CD4-positive, alpha-beta T cell treated with Interleukin-10 for 1 hour (primary cell): ENCODE measurements at regions not wholly inside any gene's neighbourhood (a gene's known extent, or its start where the extent isn't known, plus 50 kb on each side); places are given as distances from the start of the nearest gene placed in this dataset.
A peak's percentile ranks its signal among the peaks of the same experiment; 100 is the strongest.

Experiments
- DNase-seq: peaks from one replicate; pipeline ENCODE4 v3.0.0-alpha.2; 2020

DNA sequence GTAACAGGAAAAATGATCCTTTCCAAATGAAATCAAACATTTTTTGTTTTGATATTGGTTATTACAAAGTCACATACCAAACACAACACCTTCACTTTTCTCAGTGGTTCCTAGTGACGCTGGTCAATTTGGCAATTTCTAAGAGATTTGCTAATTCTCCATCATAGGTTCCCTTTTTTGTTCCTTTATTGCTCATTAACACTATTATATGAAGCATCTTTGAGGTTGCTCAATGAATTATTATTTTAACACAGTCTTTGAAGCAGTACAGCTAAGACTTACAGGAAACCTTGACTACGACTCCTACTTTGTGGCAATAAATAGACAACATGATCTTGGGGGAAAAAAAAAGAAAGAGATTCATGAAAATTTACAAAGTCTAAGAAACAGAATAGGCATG lies 152.2 kb upstream of the VRK2 start:
- DNase-seq: no peak

DNA sequence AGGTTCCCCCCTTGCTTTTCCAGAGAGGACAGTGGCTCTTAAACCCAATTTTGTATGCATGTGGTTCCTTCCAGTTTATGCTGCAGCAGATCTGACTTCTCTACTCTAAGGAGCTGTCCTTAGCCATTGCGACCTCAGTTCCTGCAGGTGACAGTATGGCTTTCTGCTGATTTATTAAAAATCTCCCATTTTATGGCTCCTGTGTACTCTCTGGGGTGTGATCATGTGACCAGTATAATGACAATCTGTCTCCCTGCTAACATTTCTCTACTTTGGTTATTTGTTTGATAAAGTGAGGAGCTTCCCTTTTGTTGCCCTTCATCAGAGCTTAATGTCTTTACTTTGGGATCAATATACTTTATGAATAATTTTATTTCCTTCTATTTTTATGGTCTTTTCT lies 148.7 kb upstream of the VRK2 start:
- DNase-seq: no peak

- peak; percentile 11 for DNase-seq
These were observed 146.7 kb upstream of the VRK2 start for GRCh38 chr2:57899898-57900297.

DNA sequence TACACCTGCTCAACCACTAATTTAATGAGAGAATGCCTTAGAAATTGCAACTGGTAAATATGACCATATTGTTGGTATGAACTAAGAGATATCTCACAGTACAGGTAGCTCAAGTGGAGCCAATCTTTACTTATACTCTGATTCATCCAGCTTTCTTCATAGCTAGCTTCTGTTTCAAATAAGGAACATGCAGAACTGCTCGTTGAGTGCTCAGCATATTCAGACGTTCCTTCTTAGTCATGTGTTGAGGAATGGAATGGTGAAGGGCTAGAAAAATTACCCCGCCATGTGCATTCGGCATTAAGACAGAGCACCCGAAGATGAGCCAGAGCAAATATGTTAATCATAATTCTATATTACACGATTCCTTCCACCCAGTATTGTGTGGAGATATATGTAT lies 144.0 kb upstream of the VRK2 start:
- no peak for DNase-seq

DNA sequence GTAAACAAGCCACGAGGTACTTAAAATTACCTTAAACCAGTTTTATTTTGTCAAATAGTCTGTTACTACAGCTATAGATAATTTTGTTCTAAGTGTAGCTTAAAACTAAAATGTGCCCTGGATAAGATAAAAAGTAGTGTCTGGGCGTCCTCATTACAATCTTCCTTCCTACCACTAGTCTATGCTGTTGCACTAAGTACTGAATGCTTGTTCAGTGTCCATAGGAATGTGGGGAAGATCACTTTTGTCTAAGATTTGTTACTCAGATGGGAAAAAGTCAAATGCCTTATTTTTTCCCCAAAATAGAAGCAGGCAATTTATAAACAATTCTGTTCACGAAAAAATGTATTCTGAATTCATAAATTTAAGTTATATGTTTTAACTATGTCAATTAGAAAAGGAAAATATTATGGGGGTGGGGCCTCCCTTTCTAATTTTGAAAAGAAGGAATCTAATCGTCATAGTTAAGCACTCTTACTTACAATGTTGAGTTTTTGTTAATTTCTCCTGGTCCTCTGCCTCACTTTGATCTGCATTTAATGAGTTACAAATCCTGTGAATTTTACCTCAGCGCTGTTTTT lies 140.4 kb upstream of the VRK2 start:
- peak; percentile 56 for DNase-seq

- no peak for DNase-seq
These were observed 139.2 kb upstream of the VRK2 start for GRCh38 chr2:57907411-57907810.

- peak; percentile 53 for DNase-seq
These were observed 137.9 kb upstream of the VRK2 start for GRCh38 chr2:57908736-57909161.

GRCh38 chr2:57918126-57918525 lies 128.5 kb upstream of the VRK2 start:
- DNase-seq: no peak

- DNase-seq: no peak
These were observed 126.2 kb upstream of the VRK2 start for GRCh38 chr2:57920342-57920939.

- DNase-seq: no peak
These were observed 111.9 kb upstream of the VRK2 start for GRCh38 chr2:57934659-57935058.

DNA sequence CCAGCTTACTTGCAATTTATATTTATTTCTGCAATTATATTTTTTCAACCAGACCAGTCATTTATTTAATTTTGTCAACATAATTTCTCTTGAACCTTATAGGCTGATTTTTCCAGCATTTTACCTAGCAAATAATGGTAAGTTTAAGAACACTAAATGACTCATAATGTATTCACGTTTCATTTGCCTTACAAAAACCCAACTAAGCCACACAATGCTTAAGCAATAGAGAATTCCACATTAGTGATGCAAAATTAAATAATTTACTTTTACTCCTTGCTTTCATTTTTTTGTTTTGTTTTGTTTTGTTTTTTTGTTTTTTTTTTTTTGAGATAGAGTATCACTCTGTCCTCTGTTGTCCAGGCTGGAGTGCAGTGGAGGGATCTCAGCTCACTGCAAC lies 110.4 kb upstream of the VRK2 start:
- DNase-seq: no peak

DNA sequence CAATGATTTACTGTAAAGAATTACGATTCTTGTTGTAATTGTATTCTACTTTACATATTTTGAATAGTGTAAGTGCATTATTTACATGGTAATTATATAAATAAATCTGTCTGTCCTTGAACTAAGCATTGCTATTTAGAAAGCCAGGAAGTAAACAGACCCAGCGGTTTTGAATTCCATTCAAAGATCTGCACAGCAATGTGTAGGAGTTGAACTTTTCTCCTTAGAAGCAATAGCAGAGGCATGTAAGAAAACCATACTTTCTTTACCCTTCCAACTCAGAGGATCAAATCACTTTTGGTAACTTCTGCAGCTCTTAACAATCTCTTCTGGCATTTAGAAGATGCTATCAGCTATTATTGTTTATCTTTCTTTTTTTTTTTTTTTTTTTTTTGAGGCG lies 109.2 kb upstream of the VRK2 start:
- DNase-seq: no peak

DNA sequence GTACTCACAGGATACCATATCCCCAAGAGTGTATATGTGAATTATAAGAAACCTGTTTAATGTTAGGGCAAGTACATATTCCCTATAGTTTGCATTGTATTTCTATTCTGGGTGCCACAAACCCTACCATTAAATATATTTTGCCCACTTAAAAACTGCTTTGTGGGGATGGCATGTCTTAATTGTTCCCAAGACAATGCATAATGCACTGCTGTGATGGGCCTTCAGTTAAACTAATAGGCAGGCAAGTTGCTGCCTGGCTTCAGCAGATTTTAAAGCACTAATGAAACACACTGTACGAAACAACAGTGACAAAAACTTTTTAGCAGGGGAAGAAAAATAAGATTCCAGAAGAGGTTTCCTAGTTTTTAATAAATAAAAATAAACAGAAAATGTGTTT lies 104.8 kb upstream of the VRK2 start:
- DNase-seq: no peak

DNA sequence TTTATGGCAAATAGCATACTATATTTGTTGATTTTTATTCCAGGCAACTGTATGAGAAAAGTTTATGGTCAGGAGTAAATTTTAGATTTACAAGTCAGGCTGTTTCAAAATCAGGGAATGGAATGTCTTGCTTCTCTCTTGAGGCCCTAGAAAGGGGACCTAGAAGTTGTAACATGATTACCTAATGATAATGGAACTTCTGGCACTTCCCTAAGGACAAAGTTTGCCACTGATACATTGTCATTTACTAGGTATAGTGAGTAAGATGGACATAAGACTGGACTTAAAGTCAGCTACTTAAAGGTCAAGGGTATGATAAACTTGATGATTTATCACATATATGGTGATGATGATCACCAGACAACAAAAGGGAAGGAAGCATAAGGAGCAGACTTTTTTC lies 103.3 kb upstream of the VRK2 start:
- DNase-seq: no peak

GRCh38 chr2:57947398-57947797 lies 99.2 kb upstream of the VRK2 start:
- DNase-seq: no peak

GRCh38 chr2:57954020-57954419 lies 92.6 kb upstream of the VRK2 start:
- no peak for DNase-seq

DNA sequence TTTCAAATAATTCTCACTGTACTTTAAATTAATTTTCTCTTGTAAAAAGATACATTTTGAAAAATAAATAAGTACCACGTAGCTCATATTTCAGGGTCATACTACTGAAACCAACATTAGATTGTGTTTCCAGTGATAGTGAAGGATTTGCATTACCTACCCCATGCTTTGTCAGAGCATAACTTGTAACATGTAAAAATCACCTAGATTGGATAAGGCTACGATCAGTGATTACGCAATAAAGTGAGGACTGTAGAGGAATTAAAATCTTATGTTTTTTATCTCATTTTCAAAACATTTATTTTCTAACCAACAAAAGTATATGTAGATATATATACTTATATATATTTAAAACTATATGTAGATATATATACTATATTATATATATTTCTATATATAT lies 89.4 kb upstream of the VRK2 start:
- DNase-seq: no peak

DNA sequence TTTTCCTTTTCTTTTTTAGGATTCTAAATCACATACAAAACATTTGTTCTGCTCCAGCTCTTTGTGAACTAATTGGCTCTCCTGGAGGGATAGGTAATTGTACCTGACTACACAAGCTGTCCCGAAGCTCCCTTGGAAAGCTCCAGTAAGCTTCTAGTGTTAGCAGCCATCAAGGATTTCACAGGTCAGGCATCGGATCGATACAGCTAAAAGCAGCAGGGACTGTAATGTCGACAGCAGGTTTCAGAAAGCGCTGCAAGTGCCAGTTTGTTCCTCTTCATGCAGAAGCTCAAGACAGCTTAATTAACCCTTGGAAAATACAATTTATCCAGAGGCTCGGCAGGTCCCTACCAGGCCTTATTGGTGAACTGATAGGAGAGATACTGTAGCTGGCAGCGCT lies 87.2 kb upstream of the VRK2 start:
- no peak for DNase-seq

- no peak for DNase-seq
These were observed 83.7 kb upstream of the VRK2 start for GRCh38 chr2:57962861-57963260.

DNA sequence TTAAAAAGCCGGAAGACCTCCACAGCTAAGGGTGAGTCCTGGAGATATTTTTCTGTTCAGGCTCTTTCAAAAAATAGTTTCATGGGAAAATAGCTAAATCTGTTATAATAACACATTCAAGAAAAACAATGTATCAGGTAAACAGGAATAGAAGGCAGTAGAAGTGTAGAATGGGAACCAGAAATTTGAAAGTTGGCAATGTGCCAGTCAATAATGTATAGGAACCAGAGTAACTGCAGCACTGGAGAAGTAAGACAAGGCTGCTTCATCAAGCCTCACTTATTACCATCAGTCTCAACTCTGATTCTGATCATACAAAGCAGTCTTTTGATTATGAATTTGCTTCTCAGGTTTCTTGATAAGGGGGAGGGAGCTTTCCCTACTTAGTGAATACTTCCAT lies 81.4 kb upstream of the VRK2 start:
- no peak for DNase-seq

DNA sequence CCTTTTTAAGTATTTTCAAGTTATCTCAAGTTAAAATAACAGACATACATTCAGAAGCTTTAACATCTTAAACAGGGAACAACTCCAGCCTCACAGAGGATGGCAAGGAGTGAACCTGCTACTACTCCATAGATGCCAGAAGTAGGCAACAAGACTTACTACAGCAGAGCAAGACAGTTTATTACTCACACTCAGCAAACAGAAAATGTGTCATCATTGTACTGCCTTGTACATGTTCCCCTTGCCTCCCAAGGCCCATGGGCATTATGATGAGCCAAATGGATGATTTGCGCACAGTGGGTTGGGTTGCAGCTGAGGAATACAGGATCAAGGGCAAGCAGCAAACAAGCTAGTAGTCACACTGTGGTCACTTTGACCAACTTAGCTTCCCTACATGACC lies 80.6 kb upstream of the VRK2 start:
- no peak for DNase-seq

- DNase-seq: no peak
These were observed 72.9 kb upstream of the VRK2 start for GRCh38 chr2:57973621-57974186.

GRCh38 chr2:57979158-57979557 lies 67.4 kb upstream of the VRK2 start:
- DNase-seq: no peak

- no peak for DNase-seq
These were observed 65.4 kb upstream of the VRK2 start for GRCh38 chr2:57981083-57981768.
